Lung (tissue), 11 donors: ENCODE measurements at regions not wholly inside any gene's neighbourhood (a gene's known extent, or its start where the extent isn't known, plus 50 kb on each side); places are given as distances from the start of the nearest gene placed in this dataset.
"Not testable (repeated sequence)": the region's sequence is repeated elsewhere in the genome, so short reads cannot be mapped to it uniquely, and the experiment has no call there.

Experiments
- ATAC-seq: fragments of 200-7000 bp; cut with Tn5 transposase; one replicate; pipeline ENCODE4 v1.9.1; 2020; ENCODE audit warnings: moderate number of reproducible peaks; ENCODE audit not compliant: insufficient read depth, low FRiP score
- DNase-seq, 3 donors: peaks; one replicate each; pipeline ENCODE4 v3.0.0-alpha.2; 2013 to 2017
- H3K27ac ChIP-seq, 2 donors: one replicate each; pipeline ENCODE4 v1.5.1; 2013; ENCODE audit warnings: mild to moderate bottlenecking in 2 of 2, moderate library complexity in 2 of 2, control low read depth in 1 of 2, inconsistent platforms in 1 of 2, low read depth in 1 of 2, low read length in 1 of 2
- H3K27me3 ChIP-seq, 3 donors: one replicate each; pipeline ENCODE4 v1.5.1; 2013; ENCODE audit warnings: low read length in 2 of 3; ENCODE audit not compliant: control insufficient read depth in 3 of 3, insufficient read depth in 3 of 3
- H3K36me3 ChIP-seq, 4 donors: one replicate each; pipeline ENCODE4 v1.5.1; 2013; ENCODE audit warnings: low read length in 4 of 4, mild to moderate bottlenecking in 1 of 4, moderate library complexity in 1 of 4; ENCODE audit not compliant: control insufficient read depth in 4 of 4, insufficient read depth in 4 of 4
- H3K4me1 ChIP-seq, 5 donors: one replicate each; pipeline ENCODE4 v1.5.1; 2013; ENCODE audit warnings: low read length in 5 of 5, mild to moderate bottlenecking in 2 of 5, moderate library complexity in 1 of 5; ENCODE audit not compliant: control insufficient read depth in 5 of 5, insufficient read depth in 5 of 5
- H3K4me3 ChIP-seq: one replicate; pipeline ENCODE4 v1.5.1; 2013; ENCODE audit warnings: mild to moderate bottlenecking, control low read depth, moderate library complexity
- H3K9ac ChIP-seq, 2 donors: one replicate each; pipeline ENCODE4 v1.5.1; 2013; ENCODE audit warnings: low read length in 2 of 2, control low read depth in 1 of 2; ENCODE audit not compliant: insufficient read depth in 1 of 2
- H3K9me3 ChIP-seq, 4 donors: one replicate each; pipeline ENCODE4 v1.5.1; 2013; ENCODE audit warnings: low read length in 3 of 4, mild to moderate bottlenecking in 1 of 4, moderate library complexity in 1 of 4; ENCODE audit not compliant: control insufficient read depth in 4 of 4, insufficient read depth in 3 of 4
- CTCF ChIP-seq: IDR thresholded peaks from 2 replicates; pipeline ENCODE4 v1.5.1; 2012; ENCODE audit warnings: mild to moderate bottlenecking; ENCODE audit errors: control extremely low read depth, extremely low read depth
- WGBS, 2 donors: extraction: QIAGEN DNeasy Blood & Tissue Kit; methylation state at CpG; one replicate each; pipeline ENCODE4 v1.1.7; 2013; 5-methylcytosine and 5-hydroxymethylcytosine counted together
- donor health status: control.
- donor health status: control.
- donor health status: Bipolar disorder and iron deficiency.
- donor health status: healthy.
- donor health status: DM: yes; HTN: yes; CAD: no.

GRCh38 chr2:58749041-58749440 is 507.9 kb upstream of the FANCL start:
- no peaks in the 10 kb centered on the region for H3K27me3 ChIP-seq
- ATAC-seq (no peak), DNase-seq (no peak)
- no peak for TF ChIP-seq CTCF
- H3K4me1 ChIP-seq, result no peaks in the 10 kb centered on the region
- no peaks in the 10 kb centered on the region for H3K36me3 ChIP-seq
- no peak overlapping the region for H3K27ac ChIP-seq
- H3K4me3 ChIP-seq, result no peak overlapping the region
- peaks cover 0 to 7% (median 2%) of the 10 kb centered on the region in 4 donors for H3K9me3 ChIP-seq
- H3K9ac ChIP-seq, result no peak overlapping the region

- not testable (repeated sequence) for H3K4me3 ChIP-seq, H3K4me1 ChIP-seq, H3K9ac ChIP-seq, H3K9me3 ChIP-seq, DNase-seq, ATAC-seq, H3K27ac ChIP-seq, H3K27me3 ChIP-seq, H3K36me3 ChIP-seq
- 76 to 97% methylated on average over 2 of the region's 2 CpGs for WGBS, 2 donors
Measured at GRCh38 chr2:58745334-58745733, 504.2 kb upstream of the FANCL start.

- 16 to 44% methylated on average over 1 of the region's 1 CpG for WGBS, 2 donors
- Histone ChIP-seq H3K4me1 (no peaks in the 10 kb centered on the region), H3K4me3 (no peak overlapping the region), H3K27me3 (no peaks in the 10 kb centered on the region), H3K9me3 (peaks cover 0 to 7% (median 0%) of the 10 kb centered on the region in 4 donors), H3K27ac (no peak overlapping the region), H3K36me3 (no peaks in the 10 kb centered on the region), H3K9ac (no peak overlapping the region)
- DNase-seq, result no peak
- ATAC-seq, result no peak
- TF ChIP-seq CTCF, result no peak
Measured at GRCh38 chr2:58740426-58740825, 499.3 kb upstream of the FANCL start.

GRCh38 chr2:58739033-58739432 is 497.9 kb upstream of the FANCL start:
- DNase-seq, result no peak
- H3K27ac ChIP-seq, result no peak overlapping the region
- H3K4me3 ChIP-seq, result no peak overlapping the region
- H3K4me1 ChIP-seq, result no peaks in the 10 kb centered on the region
- no peaks in the 10 kb centered on the region for H3K27me3 ChIP-seq
- 92 to 95% methylated on average over 1 of the region's 1 CpG for WGBS, 2 donors
- H3K9ac ChIP-seq, result no peak overlapping the region
- H3K36me3 ChIP-seq, result no peaks in the 10 kb centered on the region
- no peak for TF ChIP-seq CTCF
- peaks cover 0 to 4% (median 0%) of the 10 kb centered on the region in 4 donors for H3K9me3 ChIP-seq
- no peak for ATAC-seq
